ENCODE measurements at regions not wholly inside any gene's neighbourhood (a gene's known extent, or its start where the extent isn't known, plus 50 kb on each side); places are given as distances from the start of the nearest gene placed in this dataset.

DNA sequence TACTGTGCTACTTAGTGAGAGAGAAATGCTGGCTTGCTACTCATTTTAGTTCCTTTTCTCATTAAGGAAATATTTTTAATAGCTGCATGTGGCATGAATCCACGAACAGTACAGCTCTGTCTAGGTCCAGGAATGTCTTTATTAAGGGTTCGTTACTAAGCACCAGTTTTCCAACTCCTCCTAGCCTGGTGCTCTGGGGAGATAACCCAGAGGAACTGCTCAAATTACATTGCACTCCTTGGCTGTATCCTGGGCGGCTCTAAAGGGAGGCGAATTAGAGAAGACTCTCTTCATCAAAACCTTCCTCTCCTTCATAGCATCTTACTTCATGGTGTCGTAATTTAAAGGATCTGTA lies 101.3 kb downstream of the PPM1A start:
- H3K9ac ChIP-seq (replicated peaks; ENCODE audit: extremely low read depth, insufficient read depth, low read length): no peak overlapping the region
- no peaks in the 10 kb centered on the region for H4K20me1 ChIP-seq (replicated peaks; ENCODE audit: control insufficient read depth, extremely low read depth, insufficient read depth, low read length)
- no peaks in the 10 kb centered on the region for H3K9me1 ChIP-seq (replicated peaks; ENCODE audit: control insufficient read depth, extremely low read depth, insufficient read depth, low read length)
- H3K4me1 ChIP-seq (ENCODE audit: control insufficient read depth, extremely low read depth, insufficient read depth, low read length): peaks cover 4% of the 10 kb centered on the region
- intact Hi-C loops (cut with micrococcal nuclease) (loop anchor here (1.0 to 2.0 kb wide), 3 partner anchors 136 to 902 kb away; partner anchors contain the start of gene C14orf39), dilution Hi-C loops (cut with MboI; ENCODE audit: extremely low pct_ligation_motif_present, low sequenced_read_pairs) (no loop called here)
- H3K79me2 ChIP-seq (ENCODE audit: control insufficient read depth, insufficient read depth, low read length): no peaks in the 10 kb centered on the region
- H3K9me3 ChIP-seq (replicated peaks; ENCODE audit: control insufficient read depth, insufficient read depth, low read length): no peaks in the 10 kb centered on the region
- no peak overlapping the region for H2AFZ ChIP-seq (ENCODE audit: low read depth, low read length)
- FAIRE-seq: no peak
- no peak overlapping the region for H3K27ac ChIP-seq (ENCODE audit: insufficient read depth, low read depth, low read length)
- no peak overlapping the region for H3K4me2 ChIP-seq (ENCODE audit: insufficient read depth, low read length)
- POLR2A ChIA-PET: interaction anchor here (1.0 kb wide), 1 partner anchor 208 kb away, joined by 3 read pairs; no protein-coding TSS in a partner anchor
- no peak overlapping the region for H3K4me3 ChIP-seq (replicated peaks in 1 of 3; ENCODE audit: insufficient read depth in 1 of 3, low read depth in 1 of 3, low read length in 3 of 3)
- CTCF ChIA-PET: interaction anchor here (0.9 to 3.6 kb wide), 33 partner anchors 9 to 1777 kb away, joined by 3 to 95 read pairs (median 5); partner anchors contain the start of gene SIX6
- H3K27me3 ChIP-seq (ENCODE audit: control insufficient read depth in 2 of 2, insufficient read depth in 2 of 2, low read length in 2 of 2): peaks cover 9 to 28% of the 10 kb centered on the region in 2 experiments
- no TSS peak for BruUV-seq (replicated peaks)
- no peaks in the 10 kb centered on the region for H3K36me3 ChIP-seq (ENCODE audit: control insufficient read depth in 2 of 2, extremely low read depth in 1 of 2, insufficient read depth in 2 of 2, low read length in 2 of 2)
- no peak for DNase-seq (ENCODE audit: low read depth, low spot score)
- TF ChIP-seq, protein P1, sequence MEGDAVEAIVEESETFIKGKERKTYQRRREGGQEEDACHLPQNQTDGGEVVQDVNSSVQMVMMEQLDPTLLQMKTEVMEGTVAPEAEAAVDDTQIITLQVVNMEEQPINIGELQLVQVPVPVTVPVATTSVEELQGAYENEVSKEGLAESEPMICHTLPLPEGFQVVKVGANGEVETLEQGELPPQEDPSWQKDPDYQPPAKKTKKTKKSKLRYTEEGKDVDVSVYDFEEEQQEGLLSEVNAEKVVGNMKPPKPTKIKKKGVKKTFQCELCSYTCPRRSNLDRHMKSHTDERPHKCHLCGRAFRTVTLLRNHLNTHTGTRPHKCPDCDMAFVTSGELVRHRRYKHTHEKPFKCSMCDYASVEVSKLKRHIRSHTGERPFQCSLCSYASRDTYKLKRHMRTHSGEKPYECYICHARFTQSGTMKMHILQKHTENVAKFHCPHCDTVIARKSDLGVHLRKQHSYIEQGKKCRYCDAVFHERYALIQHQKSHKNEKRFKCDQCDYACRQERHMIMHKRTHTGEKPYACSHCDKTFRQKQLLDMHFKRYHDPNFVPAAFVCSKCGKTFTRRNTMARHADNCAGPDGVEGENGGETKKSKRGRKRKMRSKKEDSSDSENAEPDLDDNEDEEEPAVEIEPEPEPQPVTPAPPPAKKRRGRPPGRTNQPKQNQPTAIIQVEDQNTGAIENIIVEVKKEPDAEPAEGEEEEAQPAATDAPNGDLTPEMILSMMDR (IDR thresholded peaks at IDR 0.05; ENCODE audit: extremely low read depth in 1 of 2, insufficient read depth in 1 of 2, low read depth in 1 of 2, low read length in 2 of 2): no peak
- TF ChIP-seq POLR2A (IDR thresholded peaks at IDR 0.05; ENCODE audit: low read depth, low read length) (no peak), JUN (IDR thresholded peaks at IDR 0.05; ENCODE audit: borderline replicate concordance, insufficient read depth, insufficient read length, low read depth) (no peak), EZH2 (IDR thresholded peaks at IDR 0.05; ENCODE audit: borderline replicate concordance, low read depth, low read length, severe bottlenecking) (no peak)

DNA sequence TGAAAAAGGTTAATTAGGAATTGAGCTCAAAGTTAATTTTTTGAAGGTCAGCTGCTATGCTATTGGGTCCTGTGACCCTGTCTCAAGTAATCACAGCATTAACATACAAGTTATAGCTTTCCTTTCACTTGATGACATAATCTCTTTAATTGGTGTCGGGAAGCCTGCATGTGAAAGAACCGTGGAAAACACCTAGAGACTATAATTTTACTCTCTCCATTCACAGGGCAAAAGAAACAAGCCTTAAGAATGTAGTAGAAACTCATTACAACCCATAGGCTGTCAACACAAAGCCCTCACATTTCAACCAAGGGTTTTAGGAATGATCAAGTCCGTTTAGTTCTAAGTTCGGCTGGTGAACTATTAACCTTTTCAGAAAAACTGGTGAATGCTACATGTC lies 104.4 kb downstream of the PPM1A start:
- H3K4me1 ChIP-seq (ENCODE audit: control insufficient read depth, extremely low read depth, insufficient read depth, low read length): no peaks in the 10 kb centered on the region
- H3K36me3 ChIP-seq (ENCODE audit: control insufficient read depth in 2 of 2, extremely low read depth in 1 of 2, insufficient read depth in 2 of 2, low read length in 2 of 2): no peaks in the 10 kb centered on the region
- H3K4me2 ChIP-seq (ENCODE audit: insufficient read depth, low read length): no peak overlapping the region
- peaks cover 17 to 38% of the 10 kb centered on the region in 2 experiments for H3K27me3 ChIP-seq (ENCODE audit: control insufficient read depth in 2 of 2, insufficient read depth in 2 of 2, low read length in 2 of 2)
- no TSS peak for BruUV-seq (replicated peaks)
- CTCF ChIA-PET: interaction anchor here (0.7 kb wide), 1 partner anchor 205 kb away, joined by 3 read pairs; no protein-coding TSS in a partner anchor
- no peaks in the 10 kb centered on the region for H3K79me2 ChIP-seq (ENCODE audit: control insufficient read depth, insufficient read depth, low read length)
- no peaks in the 10 kb centered on the region for H4K20me1 ChIP-seq (replicated peaks; ENCODE audit: control insufficient read depth, extremely low read depth, insufficient read depth, low read length)
- H3K9me3 ChIP-seq (replicated peaks; ENCODE audit: control insufficient read depth, insufficient read depth, low read length): no peaks in the 10 kb centered on the region
- dilution Hi-C loops (cut with MboI; ENCODE audit: extremely low pct_ligation_motif_present, low sequenced_read_pairs) (no loop called here), intact Hi-C loops (cut with micrococcal nuclease) (no loop called here)
- POLR2A ChIA-PET: no interaction called here
- DNase-seq (ENCODE audit: low read depth, low spot score) (no peak), FAIRE-seq (no peak)
- TF ChIP-seq, protein P1 (IDR thresholded peaks at IDR 0.05; ENCODE audit: extremely low read depth in 1 of 2, insufficient read depth in 1 of 2, low read depth in 1 of 2, low read length in 2 of 2): no peak
- no peak for TF ChIP-seq GATA2 (IDR thresholded peaks at IDR 0.05; ENCODE audit: insufficient read depth, insufficient read length, low read depth, low read length)
- TF ChIP-seq, protein P2, sequence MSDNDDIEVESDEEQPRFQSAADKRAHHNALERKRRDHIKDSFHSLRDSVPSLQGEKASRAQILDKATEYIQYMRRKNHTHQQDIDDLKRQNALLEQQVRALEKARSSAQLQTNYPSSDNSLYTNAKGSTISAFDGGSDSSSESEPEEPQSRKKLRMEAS (IDR thresholded peaks at IDR 0.05; ENCODE audit: insufficient read depth, insufficient read length): no peak
- no peak for TF ChIP-seq POLR2AphosphoS5 (IDR thresholded peaks at IDR 0.05; ENCODE audit: insufficient read depth, low read depth, low read length)
- H3K27ac ChIP-seq (ENCODE audit: insufficient read depth, low read depth, low read length): no peak overlapping the region
- H2AFZ ChIP-seq (ENCODE audit: low read depth, low read length): no peak overlapping the region
- H3K4me3 ChIP-seq (replicated peaks in 1 of 3; ENCODE audit: insufficient read depth in 1 of 3, low read depth in 1 of 3, low read length in 3 of 3): no peak overlapping the region
- H3K9me1 ChIP-seq (replicated peaks; ENCODE audit: control insufficient read depth, extremely low read depth, insufficient read depth, low read length): no peaks in the 10 kb centered on the region
- H3K9ac ChIP-seq (replicated peaks; ENCODE audit: extremely low read depth, insufficient read depth, low read length): no peak overlapping the region

Data from endothelial cell of umbilical vein (primary cell).